Neural cell (in vitro differentiated cells): ENCODE measurements at regions not wholly inside any gene's neighbourhood (a gene's known extent, or its start where the extent isn't known, plus 50 kb on each side); places are given as distances from the start of the nearest gene placed in this dataset.

ENCODE experiments used
- H2AFZ ChIP-seq: fragments of 200-600, 300-800 bp; sonication (generic), shearing (Covaris generic); 2 replicates; pipeline ENCODE4 v1.6.0; 2014; ENCODE audit warnings: low read depth, mild to moderate bottlenecking, antibody characterized with exemption, low read length, moderate library complexity
- H3F3A ChIP-seq: fragments of 200-600 bp; shearing (Covaris generic); 2 replicates; pipeline ENCODE4 v1.6.1; 2016; ENCODE audit warnings: mild to moderate bottlenecking, moderate library complexity, mixed read lengths, antibody characterized with exemption, low read length; ENCODE audit not compliant: insufficient read depth, poor library complexity, severe bottlenecking
- H3K27ac ChIP-seq: fragments of 200-600, 300-800 bp; sonication (generic), shearing (Covaris generic); 2 replicates; pipeline ENCODE4 v1.5.1; 2014; ENCODE audit warnings: mild to moderate bottlenecking, low read length, moderate library complexity
- H3K27me3 ChIP-seq: fragments of 300-800, 200-600 bp; sonication (generic), shearing (Covaris generic); 2 replicates; pipeline ENCODE4 v1.6.0; 2014; ENCODE audit warnings: mild to moderate bottlenecking, low read depth, low read length, moderate library complexity; ENCODE audit not compliant: insufficient read depth
- H3K36me3 ChIP-seq: fragments of 300-800, 200-600 bp; sonication (generic), shearing (Covaris generic); 2 replicates; pipeline ENCODE4 v1.5.1; 2014; ENCODE audit warnings: mild to moderate bottlenecking, antibody characterized with exemption, low read length, moderate library complexity; ENCODE audit not compliant: insufficient read depth
- H3K4me2 ChIP-seq: fragments of 300-800, 200-600 bp; sonication (generic), shearing (Covaris generic); 2 replicates; pipeline ENCODE4 v1.6.0; 2014; ENCODE audit warnings: mild to moderate bottlenecking, low read length
- H3K4me3 ChIP-seq: fragments of 300-800, 200-600 bp; sonication (generic), shearing (Covaris generic); 2 replicates; pipeline ENCODE4 v1.5.1; 2014; ENCODE audit warnings: mild to moderate bottlenecking, low read length, moderate library complexity
- H3K79me2 ChIP-seq: fragments of 200-600 bp; shearing (Covaris generic); replicated peaks from 2 replicates; pipeline ENCODE4 v1.6.0; 2014; ENCODE audit warnings: mild to moderate bottlenecking, low read length, moderate library complexity; ENCODE audit not compliant: insufficient read depth
- H3K9ac ChIP-seq: fragments of 300-800, 200-600 bp; sonication (generic), shearing (Covaris generic); 2 replicates; pipeline ENCODE4 v1.6.1; 2016; ENCODE audit warnings: mild to moderate bottlenecking, low read length, mixed read lengths
- H3K9me2 ChIP-seq: fragments of 200-600 bp; shearing (Covaris generic); 2 replicates; pipeline ENCODE4 v1.6.1; 2016; ENCODE audit warnings: mild to moderate bottlenecking, low read length, mixed read lengths; ENCODE audit not compliant: insufficient read depth
- H3K9me3 ChIP-seq: fragments of 200-600, 300-800 bp; sonication (generic), shearing (Covaris generic); 2 replicates; pipeline ENCODE4 v1.6.1; 2016; ENCODE audit warnings: mild to moderate bottlenecking, mixed run types, low read length, moderate library complexity, mixed read lengths
- H4K20me1 ChIP-seq: fragments of 200-600 bp; shearing (Covaris generic); 2 replicates; pipeline ENCODE4 v1.6.1; 2016; ENCODE audit warnings: mild to moderate bottlenecking, mixed run types; ENCODE audit not compliant: insufficient read depth
- CTCF ChIP-seq: fragments of 450-650 bp; IDR thresholded peaks from 2 replicates; pipeline ENCODE4 v1.5.1; 2014; ENCODE audit warnings: antibody characterized with exemption, mild to moderate bottlenecking, moderate library complexity; ENCODE audit not compliant: poor library complexity, severe bottlenecking
- EP300 ChIP-seq: fragments of 450-650 bp; conservative IDR thresholded peaks from 2 replicates; pipeline ENCODE4 v1.6.1; 2014; ENCODE audit warnings: antibody characterized with exemption, mild to moderate bottlenecking, moderate library complexity; ENCODE audit not compliant: poor library complexity, severe bottlenecking
- EZH2 ChIP-seq: fragments of 200-600, 300-800 bp; shearing (Covaris generic), sonication (generic); IDR thresholded peaks from 2 replicates; pipeline ENCODE4 v1.6.1; 2014; ENCODE audit warnings: antibody characterized with exemption, low read length, borderline replicate concordance, mild to moderate bottlenecking; ENCODE audit not compliant: insufficient read depth, poor library complexity, severe bottlenecking
- MXI1 ChIP-seq: fragments of 450-650 bp; conservative IDR thresholded peaks from 2 replicates; pipeline ENCODE4 v1.6.1; 2014; ENCODE audit warnings: antibody characterized with exemption, mild to moderate bottlenecking; ENCODE audit not compliant: poor library complexity, severe bottlenecking
- POLR2AphosphoS5 ChIP-seq: IDR thresholded peaks from 2 replicates; pipeline ENCODE4 v1.6.1; 2012
- RAD21 ChIP-seq: fragments of 450-650 bp; conservative IDR thresholded peaks from 2 replicates; pipeline ENCODE4 v1.6.1; 2014; ENCODE audit warnings: antibody characterized with exemption, mild to moderate bottlenecking, moderate library complexity
- REST ChIP-seq: IDR thresholded peaks from 2 replicates; pipeline ENCODE4 v1.6.1; 2012; ENCODE audit warnings: borderline replicate concordance
- SMC3 ChIP-seq: fragments of 450-650 bp; conservative IDR thresholded peaks from 2 replicates; pipeline ENCODE4 v1.6.1; 2014; ENCODE audit warnings: antibody characterized with exemption, mild to moderate bottlenecking, moderate library complexity; ENCODE audit not compliant: poor library complexity
- TAF1 ChIP-seq: IDR thresholded peaks from 2 replicates; pipeline ENCODE4 v1.6.1; 2012; ENCODE audit warnings: low read depth

DNA sequence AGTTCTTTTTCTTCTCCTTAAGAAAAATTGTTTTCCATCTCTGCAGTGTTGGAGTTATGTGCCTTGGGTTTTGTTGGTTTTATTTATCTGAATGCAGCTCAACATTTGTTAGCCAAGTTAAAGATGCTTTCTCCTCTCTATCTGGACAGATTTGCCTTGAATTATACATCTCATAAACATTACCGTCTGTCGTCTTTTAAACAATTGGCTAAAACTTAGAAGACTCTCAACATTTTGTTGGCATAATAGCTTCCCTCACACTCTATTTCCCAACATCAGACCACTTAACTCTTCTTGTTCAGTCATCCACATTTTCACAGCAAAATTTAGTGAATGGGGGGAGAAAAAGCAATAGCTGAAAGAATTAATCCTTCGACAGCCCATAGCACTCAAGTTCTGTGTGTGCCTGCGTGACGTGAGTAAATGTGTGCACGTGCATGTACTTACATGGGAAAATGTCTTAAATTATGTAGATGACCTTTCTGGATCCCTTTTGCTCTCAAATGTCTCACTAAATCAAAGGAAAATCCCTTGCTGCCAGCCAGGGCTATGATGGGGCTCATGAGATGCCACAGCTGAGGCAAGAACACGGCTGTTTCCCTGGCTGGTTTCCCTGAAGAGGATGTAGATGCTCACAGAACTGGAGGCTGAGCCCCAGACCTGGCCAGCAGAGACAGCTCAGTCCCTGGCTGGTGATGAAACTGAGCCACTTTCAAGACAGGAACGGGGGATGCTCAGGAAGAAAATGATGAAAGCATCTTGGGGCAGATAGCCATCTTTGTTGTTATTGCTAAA lies 382.2 kb downstream of the FBXW7 start:
- H3K4me3 ChIP-seq, result no peak overlapping the region
- H3K9me2 ChIP-seq, result no peaks in the 10 kb centered on the region
- H3K4me2 ChIP-seq, result no peak overlapping the region
- no peak overlapping the region for H2AFZ ChIP-seq
- H3F3A ChIP-seq, result no peaks in the 10 kb centered on the region
- H4K20me1 ChIP-seq, result no peaks in the 10 kb centered on the region
- H3K9me3 ChIP-seq, result no peaks in the 10 kb centered on the region
- no peaks in the 10 kb centered on the region for H3K36me3 ChIP-seq
- H3K27me3 ChIP-seq, result no peaks in the 10 kb centered on the region
- no peak for TF ChIP-seq POLR2AphosphoS5
- TF ChIP-seq EP300, result no peak
- TF ChIP-seq EZH2, result no peak
- no peak for TF ChIP-seq REST
- no peak for TF ChIP-seq MXI1
- TF ChIP-seq CTCF, result no peak
- H3K9ac ChIP-seq, result no peak overlapping the region
- no peaks in the 10 kb centered on the region for H3K79me2 ChIP-seq
- H3K27ac ChIP-seq, result no peak overlapping the region

- Histone ChIP-seq H3K79me2 (no peaks in the 10 kb centered on the region), H3K9me3 (no peaks in the 10 kb centered on the region), H3K9ac (no peak overlapping the region), H3K9me2 (no peaks in the 10 kb centered on the region), H3K4me2 (no peak overlapping the region), H4K20me1 (no peaks in the 10 kb centered on the region), H2AFZ (no peak overlapping the region), H3K36me3 (no peaks in the 10 kb centered on the region), H3K4me3 (no peak overlapping the region), H3K27ac (no peak overlapping the region), H3F3A (no peaks in the 10 kb centered on the region), H3K27me3 (no peaks in the 10 kb centered on the region)
- no peak for TF ChIP-seq EP300
- no peak for TF ChIP-seq SMC3
- TF ChIP-seq EZH2, result no peak
- no peak for TF ChIP-seq TAF1
- TF ChIP-seq MXI1, result no peak
- TF ChIP-seq CTCF, result no peak
- no peak for TF ChIP-seq POLR2AphosphoS5
- TF ChIP-seq REST, result no peak
- no peak for TF ChIP-seq RAD21
These were observed 385.7 kb downstream of the FBXW7 start for GRCh38 chr4:152150214-152150613.
